BJ (cell line): ENCODE measurements at regions not wholly inside any gene's neighbourhood (a gene's known extent, or its start where the extent isn't known, plus 50 kb on each side); places are given as distances from the start of the nearest gene placed in this dataset.

Experiments used
- CTCF ChIA-PET: fragments of 350-600 bp; formaldehyde crosslinking; extraction: SDS; loops from one replicate; lab custom pipeline; 2021; ENCODE audit warnings: antibody characterized with exemption, inconsistent platforms; lab: Yijun Ruan, JAX
- POLR2A ChIA-PET: fragments of 300-600 bp; sonication (Branson Sonifier 250); formaldehyde crosslinking; extraction: SDS; loops from one replicate; lab custom pipeline; 2021; ENCODE audit warnings: antibody characterized with exemption; lab: Charles Lee
- DNase-seq: peaks from one replicate; pipeline ENCODE4 v3.0.0-alpha.2; 2011; ENCODE audit warnings: low read depth
- H3K27me3 ChIP-seq: 2 replicates; pipeline ENCODE4 v1.6.0; 2011; ENCODE audit warnings: low read length; ENCODE audit not compliant: control insufficient read depth, insufficient read depth
- H3K36me3 ChIP-seq: 2 replicates; pipeline ENCODE4 v1.5.1; 2011; ENCODE audit warnings: low read length; ENCODE audit not compliant: control insufficient read depth, insufficient read depth
- H3K4me3 ChIP-seq: 2 replicates; pipeline ENCODE4 v1.5.1; 2011; ENCODE audit warnings: low read depth, mild to moderate bottlenecking, control low read depth, low read length
- CTCF ChIP-seq: IDR thresholded peaks from 2 replicates; pipeline ENCODE4 v1.5.1; 2011; ENCODE audit warnings: low read depth, mild to moderate bottlenecking, control low read depth, inconsistent platforms, low read length, moderate library complexity; ENCODE audit not compliant: insufficient read depth

GRCh38 chr18:73664896-73665295, 482.7 kb downstream of the FBXO15 start:
- Histone ChIP-seq H3K27me3 (no peaks in the 10 kb centered on the region), H3K36me3 (no peaks in the 10 kb centered on the region), H3K4me3 (no peak overlapping the region)
- TF ChIP-seq CTCF: no peak
- POLR2A ChIA-PET: no interaction called here
- CTCF ChIA-PET: interaction anchor here (1.0 kb wide), 1 partner anchor 24 kb away, joined by 3 read pairs; no protein-coding TSS in a partner anchor
- no peak for DNase-seq

GRCh38 chr18:73663581-73663980, 484.1 kb downstream of the FBXO15 start:
- H3K27me3 ChIP-seq: no peaks in the 10 kb centered on the region
- ChIA-PET CTCF (interaction anchor here (1.0 kb wide), 1 partner anchor 15 kb away, joined by 3 read pairs; no protein-coding TSS in a partner anchor), POLR2A (no interaction called here)
- no peaks in the 10 kb centered on the region for H3K36me3 ChIP-seq
- no peak for DNase-seq
- TF ChIP-seq CTCF: no peak
- H3K4me3 ChIP-seq: no peak overlapping the region

GRCh38 chr18:73662421-73662820, 485.2 kb downstream of the FBXO15 start:
- CTCF ChIA-PET: interaction anchor here (1.0 kb wide), 1 partner anchor 14 kb away, joined by 3 read pairs; no protein-coding TSS in a partner anchor
- H3K27me3 ChIP-seq: no peaks in the 10 kb centered on the region

GRCh38 chr18:73660931-73661856, 486.4 kb downstream of the FBXO15 start:
- Histone ChIP-seq H3K4me3 (no peak overlapping the region), H3K36me3 (no peaks in the 10 kb centered on the region), H3K27me3 (no peaks in the 10 kb centered on the region)
- ChIA-PET POLR2A (no interaction called here), CTCF (no interaction called here)
- no peak for TF ChIP-seq CTCF
- DNase-seq: no peak

More at GRCh38 chr18:73662421-73662820, 485.2 kb downstream of the FBXO15 start:
- Histone ChIP-seq H3K36me3 (no peaks in the 10 kb centered on the region), H3K4me3 (no peak overlapping the region)
- no peak for TF ChIP-seq CTCF
- POLR2A ChIA-PET: no interaction called here
- no peak for DNase-seq

- no peak overlapping the region for H3K4me3 ChIP-seq
- ChIA-PET POLR2A (no interaction called here), CTCF (no interaction called here)
Observed at GRCh38 chr18:73656691-73657090, 490.9 kb downstream of the FBXO15 start.

More at GRCh38 chr18:73656691-73657090, 490.9 kb downstream of the FBXO15 start:
- H3K27me3 ChIP-seq: no peaks in the 10 kb centered on the region
- no peaks in the 10 kb centered on the region for H3K36me3 ChIP-seq
- no peak for DNase-seq
- no peak for TF ChIP-seq CTCF
